ENCODE measurements at regions not wholly inside any gene's neighbourhood (a gene's known extent, or its start where the extent isn't known, plus 50 kb on each side); places are given as distances from the start of the nearest gene placed in this dataset.

DNA sequence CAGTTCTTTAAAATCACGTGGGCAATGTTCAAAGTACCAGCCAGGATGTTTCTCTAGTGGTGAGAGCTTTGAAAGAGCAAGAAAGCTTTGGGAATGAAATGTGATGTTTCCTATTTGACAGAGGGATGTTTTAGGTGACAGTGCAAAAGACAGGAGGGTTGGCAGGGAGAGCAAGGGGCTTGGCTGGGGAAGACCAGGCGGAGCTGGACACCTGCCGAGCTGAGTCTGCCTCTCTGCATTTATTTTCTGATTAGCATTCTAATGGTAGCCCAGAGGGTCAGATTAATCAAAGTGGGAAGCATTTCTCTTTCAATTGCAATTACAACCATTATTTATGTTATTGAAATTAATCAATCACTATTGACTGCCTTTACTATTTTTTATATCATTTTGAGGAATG is 145.4 kb upstream of the RAB12 start:
- Mint-ChIP-seq H3K36me3 (no peaks in the 10 kb centered on the region), H3K27me3 (ENCODE audit: low read depth in 2 of 2) (peaks cover 0 to 4% of the 10 kb centered on the region in 2 donors), H3K27ac (no peak overlapping the region), H3K4me1 (no peaks in the 10 kb centered on the region), H3K9me3 (no peaks in the 10 kb centered on the region), H3K4me3 (no peak overlapping the region)
- no peaks in the 10 kb centered on the region for H3K9me3 ChIP-seq (ENCODE audit: control insufficient read depth, insufficient read depth, low read length)
- H3K27ac ChIP-seq (ENCODE audit: low read length): no peak overlapping the region
- H3K4me1 ChIP-seq (ENCODE audit: control insufficient read depth, insufficient read depth, low read length): no peaks in the 10 kb centered on the region
- intact Hi-C loops (cut with micrococcal nuclease): no loop called here
- H3K4me3 ChIP-seq (ENCODE audit: low read length): no peak overlapping the region
- 83% methylated on average over 3 of the region's 3 CpGs for WGBS (ENCODE audit: insufficient coverage)
- TF ChIP-seq, protein P1, sequence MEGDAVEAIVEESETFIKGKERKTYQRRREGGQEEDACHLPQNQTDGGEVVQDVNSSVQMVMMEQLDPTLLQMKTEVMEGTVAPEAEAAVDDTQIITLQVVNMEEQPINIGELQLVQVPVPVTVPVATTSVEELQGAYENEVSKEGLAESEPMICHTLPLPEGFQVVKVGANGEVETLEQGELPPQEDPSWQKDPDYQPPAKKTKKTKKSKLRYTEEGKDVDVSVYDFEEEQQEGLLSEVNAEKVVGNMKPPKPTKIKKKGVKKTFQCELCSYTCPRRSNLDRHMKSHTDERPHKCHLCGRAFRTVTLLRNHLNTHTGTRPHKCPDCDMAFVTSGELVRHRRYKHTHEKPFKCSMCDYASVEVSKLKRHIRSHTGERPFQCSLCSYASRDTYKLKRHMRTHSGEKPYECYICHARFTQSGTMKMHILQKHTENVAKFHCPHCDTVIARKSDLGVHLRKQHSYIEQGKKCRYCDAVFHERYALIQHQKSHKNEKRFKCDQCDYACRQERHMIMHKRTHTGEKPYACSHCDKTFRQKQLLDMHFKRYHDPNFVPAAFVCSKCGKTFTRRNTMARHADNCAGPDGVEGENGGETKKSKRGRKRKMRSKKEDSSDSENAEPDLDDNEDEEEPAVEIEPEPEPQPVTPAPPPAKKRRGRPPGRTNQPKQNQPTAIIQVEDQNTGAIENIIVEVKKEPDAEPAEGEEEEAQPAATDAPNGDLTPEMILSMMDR (IDR thresholded peaks at IDR 0.05): no peak
- DNase-seq (no peak), ATAC-seq (no peak)
- H3K27me3 ChIP-seq (ENCODE audit: control insufficient read depth, insufficient read depth, low read length): no peaks in the 10 kb centered on the region
- H3K36me3 ChIP-seq (ENCODE audit: control insufficient read depth, insufficient read depth, low read length): no peaks in the 10 kb centered on the region

DNA sequence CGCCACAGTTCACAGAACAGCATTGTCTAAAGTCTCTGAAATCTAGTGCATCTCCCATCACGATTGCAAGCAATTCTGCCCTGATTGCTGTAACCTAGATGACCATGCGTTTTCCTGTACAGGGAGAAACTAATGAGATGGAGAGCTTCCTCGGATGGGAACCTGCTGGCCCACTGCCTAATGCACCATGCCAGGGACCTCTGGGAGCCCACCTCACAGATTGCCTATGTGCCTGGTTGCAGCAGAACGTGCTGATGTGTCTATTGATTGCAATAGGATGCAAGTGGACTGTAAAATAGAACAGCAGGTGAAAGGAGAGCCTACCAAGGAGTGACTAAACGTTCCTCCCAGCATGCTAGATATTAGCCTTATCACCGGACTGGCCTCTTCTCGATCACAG is 141.0 kb upstream of the RAB12 start:
- H3K4me3 ChIP-seq (ENCODE audit: low read length): no peak overlapping the region
- Mint-ChIP-seq H3K9me3 (no peaks in the 10 kb centered on the region), H3K36me3 (no peaks in the 10 kb centered on the region), H3K27me3 (ENCODE audit: low read depth in 2 of 2) (peaks cover 0 to 4% of the 10 kb centered on the region in 2 donors), H3K4me3 (no peak overlapping the region), H3K27ac (no peak overlapping the region), H3K4me1 (no peaks in the 10 kb centered on the region)
- H3K4me1 ChIP-seq (ENCODE audit: control insufficient read depth, insufficient read depth, low read length): no peaks in the 10 kb centered on the region
- no peaks in the 10 kb centered on the region for H3K9me3 ChIP-seq (ENCODE audit: control insufficient read depth, insufficient read depth, low read length)
- no peaks in the 10 kb centered on the region for H3K36me3 ChIP-seq (ENCODE audit: control insufficient read depth, insufficient read depth, low read length)
- TF ChIP-seq, protein P1 (IDR thresholded peaks at IDR 0.05): no peak
- H3K27ac ChIP-seq (ENCODE audit: low read length): no peak overlapping the region
- intact Hi-C loops (cut with micrococcal nuclease): no loop called here
- H3K27me3 ChIP-seq (ENCODE audit: control insufficient read depth, insufficient read depth, low read length): no peaks in the 10 kb centered on the region
- DNase-seq: no peak
- no peak for ATAC-seq
- 87% methylated on average over 8 of the region's 8 CpGs for WGBS (ENCODE audit: insufficient coverage)

DNA sequence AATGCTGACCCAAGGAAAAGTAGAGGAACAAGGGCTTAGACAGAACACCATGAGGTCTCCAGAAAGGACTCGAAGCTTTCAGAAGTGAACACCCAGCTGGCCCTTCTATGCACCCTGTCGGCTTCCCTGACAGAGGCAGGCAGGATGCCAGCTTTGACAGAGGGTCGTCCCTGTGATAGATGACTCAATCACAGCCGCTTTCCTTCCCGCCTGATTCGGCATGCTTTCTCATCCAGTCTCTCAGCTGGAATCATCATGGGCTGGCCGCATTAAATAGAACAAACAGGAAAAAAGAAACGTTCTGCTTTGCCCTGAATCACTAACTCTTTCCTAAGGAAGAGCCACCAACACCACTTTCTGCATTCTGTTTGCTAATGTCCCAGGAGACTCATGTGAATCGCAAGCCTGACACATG is 140.3 kb upstream of the RAB12 start:
- Mint-ChIP-seq H3K9me3 (no peaks in the 10 kb centered on the region), H3K4me3 (no peak overlapping the region), H3K27ac (no peak overlapping the region), H3K36me3 (no peaks in the 10 kb centered on the region), H3K27me3 (ENCODE audit: low read depth in 2 of 2) (peaks cover 0 to 4% of the 10 kb centered on the region in 2 donors), H3K4me1 (no peaks in the 10 kb centered on the region)
- Histone ChIP-seq H3K4me1 (ENCODE audit: control insufficient read depth, insufficient read depth, low read length) (no peaks in the 10 kb centered on the region), H3K9me3 (ENCODE audit: control insufficient read depth, insufficient read depth, low read length) (no peaks in the 10 kb centered on the region), H3K27me3 (ENCODE audit: control insufficient read depth, insufficient read depth, low read length) (no peaks in the 10 kb centered on the region), H3K27ac (ENCODE audit: low read length) (no peak overlapping the region), H3K36me3 (ENCODE audit: control insufficient read depth, insufficient read depth, low read length) (no peaks in the 10 kb centered on the region), H3K4me3 (ENCODE audit: low read length) (no peak overlapping the region)
- ATAC-seq: no peak
- intact Hi-C loops (cut with micrococcal nuclease): no loop called here
- TF ChIP-seq, protein P1 (IDR thresholded peaks at IDR 0.05): no peak
- 56% methylated on average over 8 of the region's 9 CpGs for WGBS (ENCODE audit: insufficient coverage)
- DNase-seq: no peak

DNA sequence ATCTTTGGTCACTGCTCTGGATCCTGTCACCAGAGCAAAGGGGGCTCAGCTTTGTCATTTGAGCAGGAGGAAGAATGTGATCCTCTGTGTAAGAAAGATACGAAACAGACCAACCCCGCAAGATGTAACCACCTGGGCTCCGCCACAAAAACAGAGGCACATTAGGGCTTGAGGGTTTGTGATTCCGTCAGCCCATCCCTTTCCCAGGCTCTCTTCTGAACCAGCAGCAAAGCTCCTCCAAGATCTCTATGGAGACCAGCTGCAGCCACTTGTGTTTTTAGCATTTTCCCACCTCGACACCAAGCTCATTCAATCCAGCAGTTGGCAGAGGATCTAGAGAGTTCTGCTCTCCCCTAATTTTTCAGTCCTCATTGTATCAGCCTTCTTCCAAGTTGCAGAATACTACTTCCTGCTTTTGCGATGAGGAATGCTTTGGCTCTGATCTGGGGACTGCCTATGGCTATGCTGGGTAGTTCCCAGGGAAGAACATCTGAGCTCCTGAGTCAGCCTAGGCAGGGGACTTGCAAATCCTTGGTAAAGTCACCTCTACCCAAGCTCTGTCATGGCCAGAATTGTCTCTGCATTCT is 139.6 kb upstream of the RAB12 start:
- ATAC-seq: no peak
- Histone ChIP-seq H3K36me3 (ENCODE audit: control insufficient read depth, insufficient read depth, low read length) (no peaks in the 10 kb centered on the region), H3K4me1 (ENCODE audit: control insufficient read depth, insufficient read depth, low read length) (no peaks in the 10 kb centered on the region), H3K27me3 (ENCODE audit: control insufficient read depth, insufficient read depth, low read length) (no peaks in the 10 kb centered on the region), H3K27ac (ENCODE audit: low read length) (no peak overlapping the region), H3K9me3 (ENCODE audit: control insufficient read depth, insufficient read depth, low read length) (no peaks in the 10 kb centered on the region), H3K4me3 (ENCODE audit: low read length) (no peak overlapping the region)
- Mint-ChIP-seq H3K4me1 (no peaks in the 10 kb centered on the region), H3K36me3 (no peaks in the 10 kb centered on the region), H3K4me3 (no peak overlapping the region), H3K27ac (no peak overlapping the region), H3K9me3 (no peaks in the 10 kb centered on the region), H3K27me3 (ENCODE audit: low read depth in 2 of 2) (peaks cover 0 to 3% of the 10 kb centered on the region in 2 donors)
- TF ChIP-seq, protein P1 (IDR thresholded peaks at IDR 0.05): no peak
- intact Hi-C loops (cut with micrococcal nuclease): no loop called here
- WGBS (ENCODE audit: insufficient coverage): 82% methylated on average over 6 of the region's 6 CpGs
- no peak for DNase-seq
